GM18508 (cell line): ENCODE measurements at regions not wholly inside any gene's neighbourhood (a gene's known extent, or its start where the extent isn't known, plus 50 kb on each side); places are given as distances from the start of the nearest gene placed in this dataset.

Experiments used
- ATAC-seq: cut with Tn5 transposase; IDR thresholded peaks from one replicate; pipeline ENCODE4 v1.9.1; 2021; ENCODE audit warnings: moderate number of reproducible peaks; ENCODE audit not compliant: insufficient read depth, unreplicated experiment

- ATAC-seq, result no peak
Measured at GRCh38 chr6:163729127-163729872, 314.8 kb downstream of the QKI start.

- ATAC-seq, result no peak
Measured at GRCh38 chr6:163728442-163729126, 314.1 kb downstream of the QKI start.

GRCh38 chr6:163726037-163726695 lies 311.6 kb downstream of the QKI start:
- ATAC-seq, result no peak

- no peak for ATAC-seq
Measured at GRCh38 chr6:163725008-163725941, 310.8 kb downstream of the QKI start.

GRCh38 chr6:163724196-163724595 lies 309.7 kb downstream of the QKI start:
- ATAC-seq, result no peak

- ATAC-seq, result no peak
Measured at GRCh38 chr6:163723759-163724158, 309.2 kb downstream of the QKI start.

- ATAC-seq, result no peak
Measured at GRCh38 chr6:163721922-163722692, 307.6 kb downstream of the QKI start.

GRCh38 chr6:163721435-163721834 lies 306.9 kb downstream of the QKI start:
- no peak for ATAC-seq

GRCh38 chr6:163720460-163721235 lies 306.1 kb downstream of the QKI start:
- no peak for ATAC-seq

- ATAC-seq, result no peak
Measured at GRCh38 chr6:163720005-163720404, 305.5 kb downstream of the QKI start.

- no peak for ATAC-seq
Measured at GRCh38 chr6:163719028-163719742, 304.7 kb downstream of the QKI start.

GRCh38 chr6:163718537-163718936 lies 304.0 kb downstream of the QKI start:
- ATAC-seq, result no peak

GRCh38 chr6:163717106-163717764 lies 302.7 kb downstream of the QKI start:
- ATAC-seq, result no peak

GRCh38 chr6:163716690-163717089 lies 302.2 kb downstream of the QKI start:
- ATAC-seq, result no peak

GRCh38 chr6:163715846-163716245 lies 301.3 kb downstream of the QKI start:
- no peak for ATAC-seq

GRCh38 chr6:163714179-163714578 lies 299.7 kb downstream of the QKI start:
- no peak for ATAC-seq

- no peak for ATAC-seq
Measured at GRCh38 chr6:163712981-163713380, 298.5 kb downstream of the QKI start.

- ATAC-seq, result no peak
Measured at GRCh38 chr6:163712566-163712961, 298.0 kb downstream of the QKI start.
